NCI-H2196 (cell line): ENCODE measurements at regions not wholly inside any gene's neighbourhood (a gene's known extent, or its start where the extent isn't known, plus 50 kb on each side); places are given as distances from the start of the nearest gene placed in this dataset.

Experiments
- DNase-seq: peaks from one replicate; lab custom pipeline; 2025; ENCODE audit not compliant: unreplicated experiment; lab: John Stamatoyannopoulos, UW

- DNase-seq, result no peak
Measured at GRCh38 chr6:163694988-163695398, 280.5 kb downstream of the QKI start.

GRCh38 chr6:163694072-163694471 is 279.6 kb downstream of the QKI start:
- no peak for DNase-seq

- DNase-seq, result no peak
Measured at GRCh38 chr6:163691049-163691448, 276.5 kb downstream of the QKI start.

GRCh38 chr6:163688739-163689362 is 274.3 kb downstream of the QKI start:
- no peak for DNase-seq

GRCh38 chr6:163687075-163687474 is 272.6 kb downstream of the QKI start:
- DNase-seq, result no peak

GRCh38 chr6:163686301-163686700 is 271.8 kb downstream of the QKI start:
- DNase-seq, result no peak

- DNase-seq, result no peak
Measured at GRCh38 chr6:163683105-163683622, 268.6 kb downstream of the QKI start.

GRCh38 chr6:163679753-163680152 is 265.2 kb downstream of the QKI start:
- no peak for DNase-seq

- DNase-seq, result no peak
Measured at GRCh38 chr6:163679012-163679660, 264.6 kb downstream of the QKI start.

- no peak for DNase-seq
Measured at GRCh38 chr6:163675611-163676010, 261.1 kb downstream of the QKI start.

GRCh38 chr6:163672710-163673109 is 258.2 kb downstream of the QKI start:
- no peak for DNase-seq

- DNase-seq, result no peak
Measured at GRCh38 chr6:163671791-163672190, 257.3 kb downstream of the QKI start.

GRCh38 chr6:163671355-163671754 is 256.8 kb downstream of the QKI start:
- no peak for DNase-seq

- no peak for DNase-seq
Measured at GRCh38 chr6:163670336-163670735, 255.8 kb downstream of the QKI start.

- DNase-seq, result no peak
Measured at GRCh38 chr6:163668061-163668426, 253.5 kb downstream of the QKI start.

GRCh38 chr6:163667372-163668060 is 253.0 kb downstream of the QKI start:
- DNase-seq, result no peak

GRCh38 chr6:163665464-163665863 is 250.9 kb downstream of the QKI start:
- DNase-seq, result no peak

- DNase-seq, result no peak
Measured at GRCh38 chr6:163663575-163663974, 249.1 kb downstream of the QKI start.

GRCh38 chr6:163662604-163663225 is 248.2 kb downstream of the QKI start:
- no peak for DNase-seq

GRCh38 chr6:163661272-163661671 is 246.8 kb downstream of the QKI start:
- DNase-seq, result no peak

- DNase-seq, result no peak
Measured at GRCh38 chr6:163659803-163660202, 245.3 kb downstream of the QKI start.
